GM21529 (cell line): ENCODE measurements at regions not wholly inside any gene's neighbourhood (a gene's known extent, or its start where the extent isn't known, plus 50 kb on each side); places are given as distances from the start of the nearest gene placed in this dataset.
A peak's percentile ranks its signal among the peaks of the same experiment; 100 is the strongest.
"Not testable (repeated sequence)": the region's sequence is repeated elsewhere in the genome, so short reads cannot be mapped to it uniquely, and the experiment has no call there.

Experiments
- ATAC-seq: cut with Tn5 transposase; IDR thresholded peaks from one replicate; pipeline ENCODE4 v1.9.1; 2021; ENCODE audit not compliant: unreplicated experiment

DNA sequence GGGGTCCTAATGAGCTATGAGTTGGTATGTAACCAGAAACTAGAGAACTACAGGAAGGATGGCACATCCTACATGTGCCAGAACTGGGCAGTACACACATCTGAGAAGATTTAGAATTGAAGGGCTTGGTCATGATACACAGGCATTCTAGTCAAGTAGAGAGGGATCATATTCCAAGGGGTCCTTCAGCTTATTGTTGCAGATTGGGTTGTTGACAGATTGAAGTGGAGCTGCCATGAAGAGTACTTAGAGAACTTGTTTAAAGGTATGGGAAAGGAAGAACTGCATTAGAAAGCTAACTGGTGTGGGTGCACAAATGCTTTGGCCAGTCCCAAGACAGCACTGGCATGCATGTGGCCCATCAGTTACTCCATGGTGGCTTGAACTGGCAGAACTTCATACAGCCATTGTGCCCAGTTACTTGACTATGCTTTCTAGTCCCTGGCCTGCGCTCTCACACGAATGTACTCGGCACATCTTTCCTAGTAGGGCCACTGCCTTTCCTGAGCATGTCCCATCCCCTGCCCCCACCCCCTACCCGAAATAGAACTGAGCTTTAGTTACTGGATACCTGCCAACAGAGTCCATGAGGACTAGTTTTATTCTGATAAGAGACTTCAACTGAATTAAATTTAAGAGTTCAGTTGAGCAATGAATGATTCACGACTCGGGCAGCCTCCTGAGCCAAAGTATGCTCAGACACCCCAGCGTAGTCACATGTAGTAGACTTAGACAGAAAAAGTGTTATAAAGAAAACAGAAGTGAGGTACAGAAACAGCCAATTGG is 64.0 kb downstream of the CCNG2 start:
- ATAC-seq: no peak

DNA sequence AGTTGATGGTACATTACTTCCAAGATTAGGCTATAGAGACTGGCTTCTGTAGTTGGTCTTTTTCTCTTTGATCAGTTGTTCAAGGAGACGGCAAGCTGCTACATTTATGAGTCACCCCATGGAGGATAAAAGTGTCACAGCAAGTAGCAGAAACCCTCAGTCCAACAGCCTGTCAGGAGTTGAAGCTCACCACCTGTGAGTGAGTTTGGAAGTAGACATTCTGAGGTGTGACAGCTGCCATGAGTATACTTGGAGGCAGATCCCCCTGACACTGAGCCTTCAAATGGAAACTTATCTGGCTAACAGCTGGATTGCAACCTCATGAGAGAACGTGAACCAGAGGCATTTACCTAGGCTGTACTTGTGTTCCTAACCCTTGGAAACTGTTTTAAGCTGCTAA is 68.0 kb downstream of the CCNG2 start:
- no peak for ATAC-seq

DNA sequence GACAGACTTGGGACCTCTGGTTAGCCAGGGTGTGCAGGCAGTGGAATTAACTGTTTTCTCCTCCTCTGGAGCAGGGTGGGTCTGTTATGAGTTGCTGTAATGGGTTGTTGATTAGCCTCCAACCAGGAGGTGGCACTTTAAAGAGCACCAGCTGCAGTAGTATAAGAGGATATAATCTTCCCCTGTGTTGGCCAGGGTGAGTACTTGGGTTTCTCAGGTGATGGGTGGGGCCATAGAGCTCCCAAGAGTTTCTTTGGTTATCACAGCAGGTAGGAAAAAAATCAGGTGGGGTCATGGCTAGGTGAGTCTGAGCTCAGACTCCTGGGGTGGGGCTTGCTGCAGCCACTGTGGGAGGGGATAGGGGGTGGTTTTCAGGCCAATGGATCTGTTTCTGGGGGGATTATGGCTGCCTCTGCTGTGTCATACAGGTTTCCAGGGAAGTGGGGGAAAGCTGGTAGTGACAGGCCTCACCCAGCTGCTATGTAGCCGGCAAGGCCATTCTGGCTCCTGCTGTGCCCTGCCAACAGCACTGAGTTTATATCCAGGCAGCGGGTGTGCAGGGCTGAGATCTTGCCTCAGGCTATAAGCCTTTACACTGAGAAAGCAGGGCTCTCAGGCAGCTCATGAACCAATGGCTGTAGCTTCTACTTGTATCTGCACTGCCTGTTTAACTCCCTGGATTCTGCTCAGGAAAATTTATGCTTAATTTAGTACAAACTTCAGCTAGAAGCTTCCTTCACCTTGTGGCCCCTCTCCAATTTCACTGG is 70.1 kb downstream of the CCNG2 start:
- no peak for ATAC-seq

DNA sequence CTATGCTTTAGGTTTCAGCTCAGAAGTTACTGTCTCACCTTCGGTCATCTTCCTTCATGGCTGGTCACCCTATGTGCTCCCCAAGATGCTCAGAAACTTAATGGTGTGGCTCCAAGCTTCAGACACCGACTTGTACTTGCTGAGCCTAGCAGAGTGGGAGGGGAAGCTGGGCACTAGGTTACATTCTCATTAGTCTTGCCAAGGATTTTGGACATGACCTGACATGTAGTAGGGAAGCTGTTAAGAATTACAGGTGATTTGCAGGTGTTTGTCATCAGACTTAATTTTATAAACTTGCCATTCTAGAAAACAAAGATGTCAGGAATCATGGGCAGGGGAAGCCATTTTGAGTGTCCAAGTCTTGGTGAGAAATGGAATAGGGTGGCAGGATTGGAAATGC is 72.4 kb downstream of the CCNG2 start:
- ATAC-seq: no peak

DNA sequence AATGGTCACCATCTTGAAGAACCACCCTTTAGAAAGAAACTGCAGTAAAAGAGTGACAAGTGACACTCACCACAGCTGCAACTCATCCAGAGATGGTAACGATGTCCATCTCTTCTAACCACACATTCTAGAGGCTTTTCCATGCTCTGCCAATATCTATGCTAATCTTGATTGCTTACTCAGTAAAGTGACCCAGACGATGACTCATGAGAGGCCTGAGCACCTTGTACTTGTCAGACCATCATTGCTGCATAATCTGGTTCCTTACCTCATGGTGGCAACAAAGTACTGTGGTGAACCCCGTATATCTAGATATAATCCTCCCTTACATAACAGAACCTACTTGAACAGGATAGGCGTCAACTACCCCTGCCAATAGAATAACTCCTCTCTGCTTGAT is 75.6 kb downstream of the CCNG2 start:
- no peak for ATAC-seq

DNA sequence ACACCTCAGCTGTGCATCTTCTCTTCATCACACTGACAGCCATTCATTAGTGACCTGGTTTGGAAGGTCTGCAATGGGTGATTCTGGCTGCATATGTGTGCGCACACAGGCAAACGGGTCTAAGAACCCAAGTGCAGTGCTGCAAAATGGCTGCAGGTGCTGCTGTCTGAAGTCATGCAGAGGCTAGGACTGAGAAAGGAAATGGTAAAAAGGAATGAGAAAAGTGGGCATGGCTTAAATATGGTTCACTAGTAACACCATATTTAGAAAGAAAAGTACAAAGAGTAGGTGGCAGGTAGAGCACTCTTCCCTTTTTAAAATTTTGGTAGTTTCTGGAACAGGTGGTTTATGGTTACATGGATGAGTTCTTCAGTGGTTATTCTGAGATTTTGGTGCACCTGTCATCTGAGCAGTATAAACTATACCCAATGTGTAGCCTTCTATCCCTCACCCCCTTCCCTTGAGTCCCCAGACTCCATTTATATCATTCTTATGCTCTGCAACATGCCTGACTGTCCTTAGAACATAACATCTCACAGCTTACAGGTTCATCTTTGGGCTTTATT is 78.4 kb downstream of the CCNG2 start:
- ATAC-seq: peak; percentile 78

DNA sequence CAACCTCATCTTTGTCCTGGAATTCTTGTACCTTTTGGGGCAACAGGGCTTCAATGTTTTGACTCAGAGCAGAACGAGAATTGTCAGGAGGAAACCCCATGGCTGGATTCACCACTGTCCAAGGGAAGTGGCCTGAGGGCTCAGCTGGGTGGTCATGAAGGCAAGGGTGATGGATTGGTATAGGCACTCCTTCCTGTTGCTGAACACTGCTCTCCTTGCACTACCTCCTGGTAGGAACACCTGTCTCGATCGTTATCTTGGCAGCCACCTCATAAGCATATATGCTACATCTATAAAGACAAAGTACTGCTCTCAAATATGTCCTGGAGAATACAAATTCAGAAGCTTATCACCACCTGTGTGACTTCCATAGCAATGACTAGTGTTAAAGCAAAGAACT is 79.8 kb downstream of the CCNG2 start:
- no peak for ATAC-seq

DNA sequence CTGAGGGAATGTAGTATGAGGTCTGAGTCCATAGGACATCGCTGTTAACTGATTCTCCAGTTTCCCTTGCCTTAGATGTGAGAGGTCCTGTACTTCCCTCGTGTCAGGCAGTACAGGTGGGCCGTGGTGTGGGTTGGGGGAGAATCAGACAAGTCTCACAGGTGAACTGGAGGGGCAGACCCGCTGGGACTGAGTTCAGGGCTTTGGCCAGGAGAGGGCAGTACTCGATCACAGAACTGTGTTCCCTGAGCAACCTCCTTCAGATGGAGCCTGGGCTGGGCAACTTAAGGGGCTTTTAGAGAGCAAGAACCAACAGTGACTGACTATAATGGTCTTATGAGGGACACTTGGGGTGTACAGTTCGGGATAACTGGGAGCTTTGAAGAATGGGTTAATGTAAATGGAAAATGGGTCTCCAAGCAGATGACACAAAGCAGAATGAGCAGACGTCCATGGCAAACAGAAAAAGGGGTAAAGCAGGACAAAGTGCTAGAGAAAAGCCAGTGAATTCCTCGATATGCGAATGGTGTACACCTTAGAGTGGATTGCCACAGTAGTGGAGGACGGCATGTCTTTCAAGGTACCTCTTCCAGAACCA is 83.6 kb downstream of the CCNG2 start:
- peak; percentile 78 for ATAC-seq

DNA sequence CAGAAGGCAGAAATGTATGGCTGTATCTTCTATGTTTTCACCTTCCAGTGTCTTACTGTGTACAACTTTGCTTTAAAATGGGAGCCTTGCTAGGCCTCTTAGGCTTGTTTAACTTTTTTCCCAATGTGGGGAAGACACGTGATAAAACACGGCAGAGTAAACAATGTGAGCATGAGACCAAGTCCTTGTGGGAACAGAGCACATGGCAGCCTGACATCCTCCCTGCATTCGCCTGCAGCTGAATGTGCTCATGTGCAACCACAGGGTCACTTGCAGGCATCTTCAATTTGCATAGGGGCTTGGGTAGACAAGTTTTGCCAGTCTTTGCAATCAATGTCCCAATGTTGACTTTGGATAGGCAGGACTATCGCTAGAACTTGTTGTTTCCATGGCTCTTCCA is 91.8 kb downstream of the CCNG2 start:
- no peak for ATAC-seq

DNA sequence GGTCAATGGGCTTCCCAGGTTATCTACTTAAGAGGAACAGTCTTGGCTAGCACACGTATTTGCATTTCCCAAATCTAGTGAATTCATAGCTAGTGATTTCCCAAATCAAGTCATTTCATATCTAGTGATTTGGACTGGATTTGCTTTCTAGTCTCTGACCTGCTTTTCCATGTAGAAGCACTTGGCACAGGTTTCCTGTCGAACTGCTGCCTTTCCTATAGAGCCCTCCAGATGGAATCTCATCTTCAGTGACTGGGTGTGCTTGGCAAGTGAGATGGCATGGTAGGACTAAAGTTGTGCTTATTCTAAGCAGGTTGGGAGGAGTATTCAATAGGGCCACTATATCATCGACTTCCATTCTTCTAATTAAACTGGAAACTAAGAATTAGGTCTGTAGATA is 94.7 kb downstream of the CCNG2 start:
- no peak for ATAC-seq

DNA sequence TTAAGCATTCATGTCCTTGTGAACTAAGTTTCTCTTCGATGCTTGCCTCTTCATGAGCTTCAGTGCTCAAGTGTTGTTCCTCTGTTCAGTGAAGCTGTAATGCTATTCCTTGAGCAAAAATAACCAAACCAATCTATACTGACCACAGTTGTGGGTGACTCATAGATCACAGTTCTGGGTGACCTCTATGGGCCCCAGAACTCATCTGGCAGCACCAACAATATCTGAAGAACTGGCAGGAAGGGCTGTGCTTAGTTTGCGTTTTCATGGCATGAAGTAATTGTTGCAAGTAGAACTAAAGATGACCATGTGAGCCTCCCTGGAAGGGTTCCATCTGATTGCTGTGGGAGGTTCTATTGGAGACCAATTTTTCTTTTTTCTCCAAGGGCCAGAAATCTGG is 106.2 kb downstream of the CCNG2 start:
- ATAC-seq: no peak

DNA sequence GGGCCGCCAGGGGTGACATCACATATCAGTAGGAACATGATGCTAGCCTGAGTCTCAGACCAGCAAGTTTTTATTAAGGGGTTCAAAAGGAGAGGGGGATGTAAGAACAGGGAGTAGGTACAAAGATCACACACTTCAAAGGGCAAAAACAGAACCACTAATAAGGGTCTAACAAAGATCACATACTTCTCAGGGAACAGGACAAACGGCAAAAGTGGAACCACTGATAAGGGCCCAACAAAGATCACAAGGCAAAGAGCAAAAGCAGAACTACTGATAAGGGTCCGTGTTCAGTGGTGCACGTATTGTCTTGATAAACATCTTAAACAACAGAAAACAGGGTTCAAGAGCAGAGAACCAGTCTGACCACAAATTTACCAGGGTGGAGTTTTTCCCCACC is 107.0 kb downstream of the CCNG2 start:
- ATAC-seq: not testable (repeated sequence)

DNA sequence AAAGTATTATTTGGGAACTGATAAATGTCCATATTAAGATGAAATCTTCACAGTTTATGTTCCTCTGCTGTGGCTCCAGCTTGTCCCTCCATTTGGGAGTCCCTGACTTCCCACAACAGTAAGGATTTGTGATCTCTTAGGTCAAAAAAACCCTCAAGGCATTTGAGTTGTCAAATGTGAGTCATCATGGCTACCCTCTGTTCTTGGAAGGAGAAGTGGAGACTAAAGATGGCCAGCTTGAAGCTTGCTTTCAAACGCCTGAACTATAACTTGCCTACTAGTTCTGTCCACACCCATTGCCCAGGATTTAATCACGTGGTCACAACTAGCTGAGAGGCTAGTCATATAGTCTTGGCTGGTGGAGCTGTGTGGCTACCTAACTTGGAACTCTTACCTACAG is 107.8 kb downstream of the CCNG2 start:
- ATAC-seq: no peak

DNA sequence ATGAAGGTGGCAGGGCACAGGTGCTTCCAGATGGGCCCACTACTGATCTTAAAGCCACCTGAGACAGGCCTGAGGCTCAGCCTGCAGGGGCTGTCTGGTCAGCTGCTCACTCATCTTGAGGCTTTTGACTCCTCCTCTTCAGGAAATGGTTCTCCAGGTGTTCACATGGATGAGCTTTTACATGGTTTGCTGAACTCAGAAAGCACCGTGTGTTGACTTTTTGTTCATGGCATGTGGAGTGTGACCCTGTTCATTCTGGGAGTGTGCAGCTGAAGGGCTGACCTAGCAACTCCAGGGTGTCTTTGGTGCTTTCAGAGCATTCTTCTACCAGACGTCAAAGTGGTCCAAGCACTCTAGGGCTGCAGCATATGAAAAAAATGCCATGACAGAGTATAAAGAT is 111.1 kb downstream of the CCNG2 start:
- no peak for ATAC-seq

DNA sequence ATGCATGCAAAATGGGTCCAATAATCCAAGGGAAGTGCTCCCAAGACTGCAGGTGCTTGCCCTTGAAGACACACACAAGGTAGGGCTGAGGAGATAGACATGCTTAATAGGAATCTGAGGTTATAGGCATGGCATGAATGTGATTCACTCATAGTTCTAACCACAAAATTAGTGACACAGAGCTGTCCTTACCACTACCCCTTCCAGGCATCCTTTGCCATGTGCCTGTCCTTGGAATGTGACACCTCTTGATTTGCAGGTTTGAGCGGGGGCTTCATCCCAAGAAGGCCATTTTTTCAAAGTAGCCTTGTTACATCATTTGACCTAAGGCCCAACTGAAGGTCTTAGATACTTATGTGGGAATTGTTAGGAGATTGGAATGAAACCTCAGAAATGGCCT is 112.5 kb downstream of the CCNG2 start:
- no peak for ATAC-seq

DNA sequence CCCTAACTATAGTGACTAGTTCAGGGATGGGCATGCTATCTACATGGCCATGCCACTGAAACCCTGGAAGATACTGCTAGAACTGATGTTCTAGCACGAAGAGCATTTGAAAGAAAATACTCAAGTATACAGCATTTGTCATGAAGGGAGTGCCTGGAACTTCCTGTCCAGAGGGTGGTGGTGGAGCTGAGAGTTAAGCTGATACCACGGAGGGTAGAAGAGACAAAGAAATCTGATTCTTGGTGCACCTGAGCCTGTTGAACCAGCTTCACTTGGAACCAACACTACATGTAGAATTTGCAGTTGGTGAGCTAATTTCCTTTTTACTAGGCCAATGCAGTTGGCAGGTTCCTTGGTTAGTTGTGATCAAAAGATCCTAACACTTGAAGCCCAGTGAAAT is 116.4 kb downstream of the CCNG2 start:
- ATAC-seq: no peak

DNA sequence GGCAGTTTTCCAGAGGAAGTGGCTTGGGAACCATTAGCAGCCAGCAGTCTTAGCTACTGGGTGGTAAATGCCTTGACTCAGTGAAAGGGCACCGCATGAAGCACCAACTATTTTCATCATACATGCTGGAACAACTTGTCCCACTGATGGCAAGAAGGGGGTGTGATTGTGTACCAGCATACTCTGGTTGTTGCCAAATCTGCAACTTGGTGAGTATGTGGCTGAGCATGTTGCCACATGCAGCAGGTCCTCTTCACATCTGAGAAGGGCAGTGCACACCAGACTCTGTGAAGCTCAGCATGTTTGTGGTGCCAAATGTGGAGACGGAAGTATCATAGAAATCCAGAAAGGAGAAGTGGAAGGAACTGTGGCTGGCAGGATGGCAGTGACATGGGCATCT is 122.1 kb downstream of the CCNG2 start:
- ATAC-seq: not testable (repeated sequence)

DNA sequence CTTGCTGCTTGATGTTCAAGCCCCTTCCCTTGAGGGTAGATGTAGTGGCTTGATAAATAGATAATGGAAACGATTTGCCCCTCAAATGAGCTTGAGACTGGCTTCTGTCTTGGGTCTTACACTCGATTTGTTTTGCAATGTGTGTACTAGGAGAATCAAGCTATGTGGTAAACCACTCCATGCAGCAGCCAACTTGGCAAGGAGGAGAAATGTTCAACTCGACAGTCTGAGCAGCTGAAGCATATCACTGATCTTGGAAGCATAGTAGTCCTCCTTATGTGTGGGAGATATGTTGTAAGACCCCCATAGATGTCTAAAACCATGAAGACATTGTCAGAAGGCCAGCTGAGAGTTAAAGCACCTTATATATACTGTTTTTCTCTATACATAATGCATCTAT is 125.3 kb downstream of the CCNG2 start:
- no peak for ATAC-seq

DNA sequence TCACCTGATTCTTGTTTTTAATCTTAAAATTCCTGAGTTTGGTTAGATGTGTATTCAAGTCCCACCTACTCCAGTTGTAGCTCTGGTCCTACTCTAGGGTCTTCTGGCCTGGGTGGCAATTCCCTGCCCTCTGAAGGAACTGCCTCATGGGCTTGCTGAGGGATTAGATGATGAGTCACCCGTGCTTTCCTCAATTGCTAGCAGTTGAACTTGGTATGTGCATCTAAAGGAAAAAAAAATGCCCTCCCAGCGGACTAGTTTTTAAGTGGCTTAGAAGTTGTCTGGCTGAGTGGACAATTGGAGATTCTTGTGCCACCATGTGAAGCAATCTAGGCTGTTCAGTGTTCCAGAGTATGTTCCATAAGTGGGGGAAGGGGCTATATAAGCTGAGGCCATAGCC is 127.0 kb downstream of the CCNG2 start:
- ATAC-seq: no peak

DNA sequence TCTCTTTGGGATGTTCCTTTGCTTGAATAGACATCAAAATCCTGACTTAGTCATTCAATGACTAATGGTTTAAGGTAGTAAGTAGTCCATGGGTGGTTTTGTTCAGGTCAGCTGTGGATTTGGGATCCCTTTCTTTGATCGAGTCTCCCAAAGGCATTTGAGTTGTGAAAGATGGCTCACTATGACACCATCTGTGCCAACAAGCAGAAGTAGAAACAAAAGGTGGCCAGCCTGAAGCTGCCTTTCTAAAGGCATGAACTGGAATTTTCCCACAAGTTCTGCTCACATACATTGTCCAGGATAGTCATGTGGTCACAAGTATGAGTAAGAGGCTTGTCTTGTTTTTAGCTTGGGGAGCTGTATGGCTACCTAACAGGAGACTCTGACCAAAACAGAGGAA is 129.9 kb downstream of the CCNG2 start:
- ATAC-seq: no peak

DNA sequence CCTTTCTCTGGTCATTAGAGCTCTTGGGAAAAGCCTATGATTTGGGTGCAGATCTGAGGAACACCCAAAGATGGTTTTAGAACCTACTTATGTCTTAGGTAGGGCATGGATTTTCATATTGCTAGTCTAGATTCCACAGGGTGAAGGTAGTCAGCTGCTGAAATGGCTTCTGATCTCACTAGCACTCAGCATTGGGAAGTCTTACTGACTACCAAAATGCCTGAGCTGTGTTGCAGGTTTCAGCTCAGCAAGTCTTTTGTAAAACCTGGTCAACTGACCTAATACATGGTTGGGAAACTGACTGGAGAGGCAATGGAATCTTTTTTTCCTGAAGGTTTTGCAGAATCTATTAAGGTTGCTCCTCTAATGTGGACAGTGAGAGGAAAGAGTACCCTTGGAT is 136.4 kb downstream of the CCNG2 start:
- ATAC-seq: no peak

DNA sequence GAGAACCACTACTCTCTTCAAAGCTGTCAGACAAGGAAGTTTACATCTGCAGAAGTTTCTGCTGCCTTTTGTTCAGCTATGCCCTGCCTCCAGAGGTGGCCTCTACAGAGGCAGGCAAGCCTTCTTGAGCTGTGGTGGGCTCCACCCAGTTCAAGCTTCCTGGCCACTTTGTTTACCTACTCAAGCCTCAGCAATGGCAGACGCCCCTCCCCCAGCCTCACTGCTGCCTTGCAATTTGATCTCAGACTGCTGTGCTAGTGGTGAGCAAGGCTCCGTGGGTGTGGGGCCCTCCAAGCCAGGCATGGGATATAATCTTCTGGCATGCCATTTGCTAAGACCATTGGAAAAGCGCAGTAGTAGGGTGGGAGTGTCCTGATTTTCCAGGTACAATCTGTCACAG is 144.0 kb downstream of the CCNG2 start:
- ATAC-seq: not testable (repeated sequence)
